HepG2 (cell line): ENCODE measurements at regions not wholly inside any gene's neighbourhood (a gene's known extent, or its start where the extent isn't known, plus 50 kb on each side); places are given as distances from the start of the nearest gene placed in this dataset.

ENCODE experiments used
- CTCF ChIP-seq: sonication (generic); formaldehyde crosslinking; IDR thresholded peaks from 2 replicates; pipeline ENCODE4 v1.5.0; 2020; ENCODE audit warnings: mild to moderate bottlenecking, missing genetic modification reagents, moderate library complexity
- PHF8 ChIP-seq: sonication (generic); formaldehyde crosslinking; IDR thresholded peaks from 2 replicates; pipeline ENCODE4 v1.5.0; 2020; ENCODE audit warnings: missing genetic modification reagents

GRCh38 chr3:164890061-164890460 lies 188.2 kb downstream of the SI start:
- TF ChIP-seq CTCF (CRISPR knock-in tag) (no peak), PHF8 (CRISPR knock-in tag) (no peak)
